Gastroesophageal sphincter (tissue), 3 donors: ENCODE measurements at regions not wholly inside any gene's neighbourhood (a gene's known extent, or its start where the extent isn't known, plus 50 kb on each side); places are given as distances from the start of the nearest gene placed in this dataset.

Experiments
- CTCF ChIP-seq, 4 experiments: fragments of 200-600 bp in 2 of 4; fragments of 450-650 bp in 2 of 4; sonication (generic) in 1 of 4; IDR thresholded peaks; one replicate each; pipeline ENCODE4 v1.5.1; 2017 to 2019; ENCODE audit warnings: antibody characterized with exemption in 4 of 4, mild to moderate bottlenecking in 2 of 4, moderate library complexity in 2 of 4
- POLR2A ChIP-seq, 2 donors: fragments of 450-650 bp; IDR thresholded peaks; one replicate each; pipeline ENCODE4 v1.6.1; 2017; ENCODE audit warnings: antibody characterized with exemption in 2 of 2, mild to moderate bottlenecking in 2 of 2, moderate library complexity in 1 of 2

- TF ChIP-seq CTCF (IDR thresholded peaks at IDR 0.05) (no peak), POLR2A (IDR thresholded peaks at IDR 0.05) (no peak)
These were observed 64.0 kb upstream of the REG3A start for GRCh38 chr2:79223539-79223938.
